GM18868 (cell line): ENCODE measurements at regions not wholly inside any gene's neighbourhood (a gene's known extent, or its start where the extent isn't known, plus 50 kb on each side); places are given as distances from the start of the nearest gene placed in this dataset.

Source experiments
- ATAC-seq: cut with Tn5 transposase; IDR thresholded peaks from one replicate; pipeline ENCODE4 v1.9.1; 2021; ENCODE audit warnings: mild to moderate bottlenecking, moderate library complexity; ENCODE audit not compliant: unreplicated experiment

DNA sequence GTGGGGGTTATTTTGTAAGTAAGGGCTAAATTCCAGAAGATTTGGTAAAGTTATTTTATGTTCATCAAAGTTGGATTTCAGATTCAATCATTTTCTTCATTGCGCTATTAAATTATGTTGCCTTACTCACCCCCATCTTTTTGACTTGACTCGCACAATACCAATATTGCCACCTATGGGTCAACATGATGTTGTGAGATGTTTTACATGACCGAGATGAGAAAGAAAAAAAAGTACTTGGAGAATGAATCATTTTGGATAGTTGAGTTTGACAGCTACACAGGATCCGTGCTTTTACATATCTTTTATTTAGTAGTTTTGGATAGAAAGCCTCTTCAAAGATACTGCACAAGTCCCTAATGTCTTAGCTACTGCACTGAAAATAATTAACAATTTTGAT lies 224.2 kb upstream of the EMCN start:
- peak; percentile 60 for ATAC-seq

DNA sequence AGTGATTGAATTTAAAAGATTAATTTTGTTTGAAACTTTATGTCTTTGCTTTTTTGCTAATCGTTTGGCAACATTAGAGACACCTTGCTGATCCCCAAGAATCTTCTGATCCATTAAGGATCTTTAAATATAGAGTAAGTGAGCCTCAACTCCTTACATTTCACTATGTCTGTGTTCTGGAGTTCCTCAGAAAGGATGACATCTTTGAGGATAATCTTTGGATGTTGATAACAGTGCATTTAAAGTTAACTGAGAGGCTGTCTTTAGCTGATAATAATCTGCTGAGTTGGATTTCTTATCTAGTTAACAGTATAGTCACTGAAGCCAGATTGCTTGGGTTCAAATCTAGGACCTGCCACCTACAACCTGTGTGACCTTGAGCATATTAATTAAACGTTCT lies 221.6 kb upstream of the EMCN start:
- ATAC-seq = no peak

DNA sequence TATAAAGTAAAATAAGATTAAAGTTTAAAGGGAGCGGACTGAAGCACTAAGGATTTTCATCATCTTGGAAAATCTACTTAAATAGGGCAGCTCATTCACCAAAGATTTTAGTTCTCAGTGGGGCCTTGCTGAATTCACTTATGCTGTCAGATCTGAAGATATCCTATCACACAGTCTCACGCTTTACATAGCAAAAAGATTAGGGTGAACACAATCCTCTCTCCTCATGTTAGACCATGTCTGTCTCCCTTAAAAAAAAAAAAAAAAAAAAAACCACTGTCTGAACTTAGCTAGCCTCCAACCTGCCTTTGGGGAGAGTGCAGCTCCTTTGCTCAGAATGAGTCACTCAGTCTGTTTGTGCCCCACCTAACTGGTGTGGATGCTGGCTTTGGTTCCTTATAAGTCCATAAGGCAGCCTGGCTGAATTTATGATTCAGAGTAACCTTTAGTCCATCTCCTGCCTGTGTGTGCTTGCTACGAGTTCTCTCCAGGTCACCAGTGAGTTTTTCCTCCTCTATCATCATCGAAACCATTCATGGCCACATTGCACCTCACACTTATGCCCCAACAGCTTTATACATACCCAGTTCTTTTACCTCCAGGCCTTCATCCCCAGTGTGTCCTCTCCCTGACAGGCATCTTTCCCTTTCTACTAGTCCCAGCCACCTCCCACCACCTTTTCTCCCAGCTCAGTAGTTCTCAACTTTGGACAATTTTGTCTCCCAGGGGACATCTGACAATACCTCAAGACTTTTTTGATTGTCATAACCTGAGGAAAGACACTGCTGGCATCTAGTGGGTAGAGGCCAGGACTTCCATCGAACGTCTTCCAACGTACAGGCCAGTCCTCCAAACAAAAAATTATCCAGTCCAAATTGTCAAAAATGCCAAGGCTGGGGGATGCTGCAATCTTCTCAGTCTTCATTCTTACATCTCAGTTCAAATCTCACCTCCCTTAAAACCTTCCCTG lies 220.7 kb upstream of the EMCN start:
- peak; percentile 83 for ATAC-seq

DNA sequence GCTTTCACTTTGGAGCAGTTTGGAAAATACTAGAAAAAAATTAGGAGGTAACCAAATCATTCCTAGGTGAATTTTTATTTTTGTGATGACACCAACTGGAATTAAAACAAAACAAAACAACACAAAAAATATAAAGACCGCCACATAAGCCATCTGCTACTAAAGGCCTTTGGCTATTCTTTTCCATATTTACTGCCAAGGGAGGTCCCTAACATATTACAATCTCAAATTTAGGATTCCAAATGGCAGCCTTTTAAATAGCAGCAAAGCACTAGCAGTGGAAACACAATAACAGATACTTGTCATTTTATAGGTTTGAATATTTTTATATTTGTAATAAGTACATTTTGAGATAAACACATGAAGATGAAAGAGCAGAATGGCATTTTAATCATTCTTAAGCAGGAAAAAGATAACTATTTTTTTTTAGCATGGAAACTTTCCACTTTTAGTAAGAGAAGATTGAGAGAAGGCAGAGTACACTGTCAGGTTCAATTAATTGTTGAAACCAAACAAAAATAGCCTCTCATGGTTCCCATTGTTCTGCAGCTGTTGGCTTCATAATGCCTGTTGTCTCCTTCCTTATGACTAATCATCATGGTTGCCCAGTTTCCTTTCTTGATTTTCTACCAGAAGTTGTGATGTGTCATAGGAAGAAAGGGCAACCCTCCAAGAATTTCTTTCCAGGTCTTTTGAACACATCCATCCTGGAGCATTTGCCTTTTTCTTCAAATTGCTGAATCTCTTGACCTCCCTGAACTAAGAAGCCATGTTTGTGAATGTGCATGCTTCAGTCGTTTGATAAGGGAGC lies 219.0 kb upstream of the EMCN start:
- no peak for ATAC-seq

DNA sequence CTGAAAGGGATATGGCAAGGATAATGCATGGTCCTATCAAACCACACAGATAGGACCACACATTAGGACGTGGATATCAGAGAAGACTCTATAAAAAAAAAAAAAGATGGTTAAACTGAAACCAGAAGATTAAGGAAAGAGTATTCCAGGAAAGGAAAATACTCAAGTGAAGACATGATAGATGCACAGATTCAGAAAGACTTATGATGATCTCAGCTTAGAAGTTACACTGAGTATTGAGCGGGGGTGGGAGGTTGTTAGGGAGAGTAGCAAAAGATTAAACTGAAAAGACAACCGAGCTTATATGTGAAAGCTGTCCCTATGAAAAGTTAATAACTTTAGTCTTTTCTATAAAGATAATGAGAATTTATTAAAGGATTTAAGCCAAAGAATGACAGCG lies 211.0 kb upstream of the EMCN start:
- ATAC-seq = no peak

DNA sequence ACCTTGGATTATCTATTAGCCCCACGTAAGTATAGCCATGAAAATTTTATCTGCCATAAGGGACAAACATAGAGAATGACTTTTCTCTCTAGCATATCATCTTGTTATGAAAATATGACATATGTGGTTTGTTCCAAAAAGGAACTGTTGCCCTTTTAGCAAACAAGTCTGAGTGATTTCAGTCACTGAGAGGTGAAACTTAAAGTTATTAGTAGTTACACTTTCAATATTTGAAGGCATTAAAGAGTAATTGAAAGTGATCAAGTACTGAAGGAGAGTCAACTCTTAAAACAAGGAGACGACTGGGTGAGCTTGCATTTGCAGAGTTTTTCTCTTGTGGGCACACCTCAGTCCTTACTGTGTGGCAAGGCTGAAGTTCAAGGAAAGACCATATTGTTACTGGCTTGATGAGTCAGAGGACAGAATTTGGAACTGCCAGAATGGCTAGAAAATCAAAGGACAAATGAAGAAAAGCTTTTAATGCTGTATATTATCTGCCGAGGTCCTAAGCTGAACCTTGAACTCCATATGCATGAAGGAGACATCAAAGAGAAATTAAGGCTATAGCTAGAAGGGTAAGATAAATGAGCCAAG lies 205.1 kb upstream of the EMCN start:
- peak; percentile 89 for ATAC-seq

DNA sequence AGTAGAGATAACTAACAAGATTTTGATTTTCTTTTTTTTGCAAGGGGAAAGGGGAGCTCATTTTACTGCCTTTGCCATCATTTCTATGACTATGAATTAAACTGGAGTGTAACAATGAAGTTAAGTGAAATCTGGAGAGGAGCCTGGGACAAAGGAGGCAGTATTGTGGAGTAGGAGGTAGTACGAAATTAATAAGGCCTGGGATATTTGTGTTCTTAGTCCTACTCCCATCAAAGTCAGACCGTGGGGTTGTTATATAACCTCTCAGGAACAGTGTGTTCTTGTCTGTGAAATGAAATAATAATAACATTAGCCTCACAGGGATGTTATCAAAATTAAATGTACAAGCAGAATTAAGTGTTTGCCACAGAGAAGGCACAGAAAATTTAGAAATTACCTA lies 204.3 kb upstream of the EMCN start:
- no peak for ATAC-seq

DNA sequence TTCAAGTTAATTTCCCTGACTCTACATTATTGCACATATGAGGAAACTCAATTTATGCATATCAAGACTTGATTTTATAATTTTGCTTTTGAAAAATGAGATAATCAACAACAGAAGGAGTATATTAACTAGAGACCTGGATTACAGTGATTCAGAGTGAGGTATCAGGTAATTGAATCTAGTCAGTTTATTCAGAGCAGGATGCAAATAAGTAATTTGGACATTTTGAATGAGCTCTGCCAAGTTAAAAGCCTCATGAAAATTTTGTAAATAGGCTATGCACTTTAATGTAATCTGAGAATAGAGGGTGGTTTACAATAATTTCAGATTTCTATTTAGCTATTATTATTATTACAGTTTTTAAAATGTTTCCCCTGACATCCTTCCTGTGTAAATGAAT lies 203.7 kb upstream of the EMCN start:
- ATAC-seq = no peak

DNA sequence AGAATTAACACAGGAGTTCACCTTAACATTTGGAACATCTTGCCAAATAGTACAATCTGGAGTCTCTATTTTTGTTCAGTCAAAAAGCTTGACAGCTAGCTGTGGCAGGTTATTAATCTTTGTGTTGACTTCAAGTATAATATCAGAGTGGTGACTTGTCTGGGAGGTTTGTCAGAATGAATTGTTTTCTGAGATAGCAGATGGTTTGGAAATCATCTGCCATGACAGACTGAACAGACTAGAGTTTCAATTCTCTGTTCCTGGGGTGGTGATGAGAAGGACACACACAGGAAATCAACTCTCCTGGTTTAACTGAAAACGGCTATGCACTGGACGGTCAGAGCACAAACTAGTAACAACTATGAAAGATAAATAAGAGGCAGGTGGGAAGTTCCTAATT lies 203.3 kb upstream of the EMCN start:
- ATAC-seq = no peak

DNA sequence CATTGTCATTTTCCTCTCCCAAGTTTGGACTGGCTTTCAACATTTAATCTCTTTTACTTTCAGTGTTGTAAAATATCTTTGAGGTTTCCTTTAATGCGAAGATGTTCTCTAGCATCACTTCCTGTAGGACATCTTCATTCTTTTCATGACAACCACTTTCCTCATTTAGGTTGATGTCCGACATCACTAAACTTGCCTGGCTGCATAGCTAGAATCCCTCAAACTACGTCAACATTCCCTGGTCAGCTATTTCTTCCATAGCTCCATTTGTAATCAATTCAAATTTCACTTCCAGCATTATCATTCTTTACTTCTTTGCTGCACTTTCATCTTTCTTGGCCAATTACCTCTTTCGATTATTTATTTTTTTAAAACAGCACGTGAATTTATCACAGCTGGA lies 198.6 kb upstream of the EMCN start:
- ATAC-seq = no peak

DNA sequence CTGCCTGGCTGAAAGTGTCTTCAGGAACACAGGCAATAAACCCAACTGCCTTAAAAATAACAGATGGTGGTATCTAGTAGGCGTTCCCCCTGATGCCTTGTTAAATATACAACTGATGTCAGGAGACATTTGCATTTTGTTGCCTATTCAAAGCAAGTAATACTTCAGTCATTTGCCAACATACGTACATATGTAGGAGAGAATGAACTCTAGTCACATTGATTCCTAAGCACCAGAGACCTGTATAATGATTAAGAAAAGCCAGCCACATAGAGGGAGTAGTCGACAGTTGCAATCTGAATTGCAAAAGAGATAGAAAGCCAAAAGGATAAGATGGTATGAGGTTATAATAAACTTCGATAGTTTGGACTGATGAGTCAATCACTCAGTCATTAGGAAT lies 191.0 kb upstream of the EMCN start:
- no peak for ATAC-seq

DNA sequence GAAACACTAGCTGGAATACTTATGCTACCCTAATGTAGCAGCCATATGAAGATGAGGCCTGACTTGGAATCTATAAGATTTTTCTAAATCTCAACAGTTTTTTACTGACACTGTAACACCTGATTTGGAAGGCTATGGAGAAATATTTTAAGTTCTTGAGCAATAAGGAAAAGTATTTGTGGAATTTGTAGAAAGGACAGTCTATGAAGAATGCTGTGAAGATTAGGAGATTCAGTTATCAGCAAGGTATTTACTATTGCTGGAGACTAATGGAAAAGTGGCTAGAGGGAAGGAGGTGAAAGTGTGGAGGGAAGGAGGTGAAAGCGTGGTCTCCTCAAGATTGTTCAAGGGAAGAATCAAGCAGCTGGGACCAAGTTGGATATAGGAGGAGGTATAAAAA lies 190.0 kb upstream of the EMCN start:
- no peak for ATAC-seq

DNA sequence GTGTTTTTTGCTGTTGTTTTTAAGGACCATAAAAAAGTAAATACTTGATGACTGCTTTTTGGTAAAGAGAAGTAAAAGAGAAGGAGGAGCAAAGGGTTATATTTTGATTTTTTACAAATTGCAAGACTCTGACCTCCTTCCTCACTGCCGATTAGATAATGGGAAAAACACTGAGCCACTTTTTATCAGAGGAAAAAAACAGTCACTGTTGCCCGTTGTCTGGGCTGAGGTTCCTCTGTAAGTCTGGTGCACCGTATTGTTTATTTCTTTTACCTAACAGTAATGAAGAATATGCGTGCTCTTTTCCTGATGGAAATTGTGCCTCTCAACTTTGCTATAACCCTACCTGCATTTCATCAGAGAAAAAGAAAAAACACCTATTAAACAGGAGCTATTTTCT lies 178.7 kb upstream of the EMCN start:
- ATAC-seq = no peak

DNA sequence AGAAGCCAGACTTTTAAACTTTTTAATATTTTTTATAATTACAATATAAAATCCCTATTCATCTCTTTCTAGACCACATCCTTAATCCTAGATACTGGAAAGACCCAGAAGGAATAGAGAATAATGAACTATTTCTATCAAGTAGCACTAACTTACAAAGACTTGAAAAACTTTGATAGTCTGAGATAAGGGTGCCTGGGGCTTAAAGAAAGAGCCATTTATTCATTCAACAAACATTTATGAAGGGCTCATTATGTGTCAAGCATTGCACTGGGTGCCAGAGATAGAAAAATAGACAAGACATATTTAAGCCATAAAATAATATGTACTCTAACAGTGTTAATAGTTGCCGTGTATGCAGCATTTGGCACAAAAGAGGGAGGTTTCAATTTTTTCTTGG lies 178.0 kb upstream of the EMCN start:
- ATAC-seq = no peak

DNA sequence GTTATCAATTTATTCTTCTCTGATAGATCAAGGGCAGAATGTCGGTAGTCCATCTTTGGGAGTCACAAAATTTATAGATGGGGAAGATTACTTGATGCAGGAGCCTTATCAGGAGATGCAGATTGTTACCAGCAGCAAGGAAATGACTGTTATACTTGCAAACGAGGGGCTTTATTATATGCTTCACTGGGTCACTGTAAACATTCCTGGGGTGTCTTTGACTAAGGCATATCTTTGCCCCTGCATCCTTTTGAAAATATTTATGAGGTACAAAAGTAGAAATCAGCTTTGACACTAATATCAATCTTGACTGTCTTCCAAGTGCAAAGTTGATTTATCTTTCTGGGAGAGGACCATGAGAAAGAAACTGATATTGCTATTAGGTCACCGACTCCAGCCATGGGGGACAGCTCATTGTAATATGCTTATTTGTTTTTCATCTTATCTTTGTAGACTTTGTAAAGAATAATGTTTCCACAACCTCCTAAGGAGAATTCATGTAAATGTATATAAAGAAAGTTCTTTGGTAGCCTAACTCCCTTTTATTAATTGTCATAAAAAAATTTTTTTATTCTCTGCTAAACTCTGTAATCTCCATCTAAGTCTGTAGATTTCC lies 177.3 kb upstream of the EMCN start:
- ATAC-seq = no peak

DNA sequence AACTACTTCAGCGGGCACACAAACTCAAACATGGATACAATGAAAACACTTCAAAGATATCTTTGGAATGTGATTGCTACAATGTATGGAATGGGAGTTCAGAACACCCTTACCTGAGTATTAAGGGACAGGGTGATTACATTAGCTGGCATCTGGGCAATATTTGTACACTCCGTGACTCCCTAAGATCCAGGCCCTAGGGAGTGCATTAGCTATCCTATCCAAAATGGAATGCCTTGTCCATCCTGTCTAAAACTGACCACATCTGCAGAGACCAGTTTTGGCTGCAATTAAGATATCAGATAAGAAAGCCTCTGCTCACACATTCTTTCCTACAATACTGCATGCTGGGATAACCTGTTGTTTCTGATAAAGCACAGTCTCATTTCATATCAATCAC lies 176.6 kb upstream of the EMCN start:
- no peak for ATAC-seq

DNA sequence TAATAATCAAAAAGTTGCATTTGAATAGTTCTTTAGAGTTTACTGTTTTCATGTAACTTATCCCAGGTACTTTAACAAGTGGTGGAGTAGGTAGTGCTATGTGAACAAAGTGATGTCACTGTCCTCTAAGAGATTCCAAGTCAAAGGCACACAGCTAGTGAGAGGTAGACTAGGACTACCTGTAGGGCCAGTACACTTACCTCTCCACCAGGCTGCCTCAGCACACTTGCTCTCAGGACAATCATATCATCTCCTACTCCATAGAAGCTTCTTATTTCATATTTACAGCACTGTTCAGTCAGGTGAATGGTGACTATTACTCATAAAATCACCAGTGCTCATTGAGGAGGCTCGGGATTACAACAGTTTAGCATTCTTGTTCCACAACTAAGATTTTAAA lies 173.0 kb upstream of the EMCN start:
- ATAC-seq = no peak

DNA sequence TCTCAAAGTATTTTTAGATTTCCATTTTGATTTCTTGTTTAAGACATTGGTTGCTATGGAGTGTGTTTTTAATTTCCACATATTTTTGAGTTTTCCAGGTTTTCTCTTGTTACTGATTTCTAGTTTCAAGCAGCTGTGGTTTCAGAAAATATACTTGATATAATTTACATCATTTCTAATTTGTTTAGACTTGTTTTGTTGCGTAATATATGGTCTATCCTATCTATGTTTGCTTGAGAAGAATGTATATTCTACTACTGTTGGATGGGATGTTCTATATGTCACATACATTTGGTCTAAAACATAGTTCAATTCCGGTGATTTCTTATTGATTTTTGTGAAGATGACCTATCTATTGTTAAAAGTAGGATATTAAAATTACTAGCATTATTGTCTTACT lies 170.5 kb upstream of the EMCN start:
- no peak for ATAC-seq

DNA sequence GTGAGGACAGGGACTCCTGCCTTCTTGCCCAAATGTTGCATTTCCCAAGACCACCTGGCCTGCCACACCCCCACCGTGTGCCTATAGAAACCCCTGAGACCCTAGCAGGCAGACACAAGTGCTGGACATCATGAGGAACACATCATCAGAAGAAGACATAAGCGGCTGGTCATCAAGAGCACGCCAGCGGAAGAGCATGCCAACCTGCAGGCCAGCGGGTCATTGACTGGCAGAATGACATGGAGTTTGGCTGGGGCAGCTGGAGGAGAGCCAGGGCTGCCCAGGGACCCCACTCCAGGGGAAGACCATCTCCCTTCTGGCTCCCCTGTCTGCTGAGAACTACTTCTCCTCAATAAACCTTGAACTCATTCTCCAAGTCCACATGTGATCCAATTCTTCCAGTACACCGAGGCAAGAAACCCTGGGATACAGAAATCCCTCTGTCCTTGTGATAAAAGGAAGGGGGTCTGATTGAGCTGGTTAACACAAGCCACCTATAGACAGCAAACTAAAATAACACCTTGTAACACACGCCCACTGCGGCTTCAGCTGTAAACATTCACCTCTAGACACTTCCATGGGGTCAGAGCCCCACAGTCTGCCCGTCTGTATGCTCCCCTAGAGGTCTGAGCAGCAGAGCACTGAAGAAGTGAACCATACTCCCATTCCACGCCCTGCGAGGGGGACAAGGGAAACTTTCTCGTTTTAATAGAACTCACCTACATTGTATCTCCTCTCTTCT lies 164.8 kb upstream of the EMCN start:
- no peak for ATAC-seq

DNA sequence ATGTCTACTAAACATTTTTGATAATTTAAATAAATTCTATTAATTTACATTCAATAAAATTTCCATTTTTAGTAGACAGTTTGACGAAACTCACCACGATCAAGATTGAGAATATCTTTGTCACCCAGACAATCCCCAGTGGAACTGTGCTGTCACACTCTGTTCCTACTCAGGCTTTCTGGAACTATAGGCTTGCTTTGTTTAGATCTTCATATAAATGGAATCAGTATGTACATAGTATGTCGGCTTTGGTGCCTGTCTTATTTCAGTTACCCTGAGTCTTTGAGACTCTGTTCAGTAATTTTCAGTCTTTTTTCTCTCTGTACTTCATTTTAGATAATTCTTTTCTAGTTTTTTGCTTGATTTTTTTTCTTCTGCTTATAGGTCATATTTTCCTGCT lies 163.5 kb upstream of the EMCN start:
- ATAC-seq = no peak

DNA sequence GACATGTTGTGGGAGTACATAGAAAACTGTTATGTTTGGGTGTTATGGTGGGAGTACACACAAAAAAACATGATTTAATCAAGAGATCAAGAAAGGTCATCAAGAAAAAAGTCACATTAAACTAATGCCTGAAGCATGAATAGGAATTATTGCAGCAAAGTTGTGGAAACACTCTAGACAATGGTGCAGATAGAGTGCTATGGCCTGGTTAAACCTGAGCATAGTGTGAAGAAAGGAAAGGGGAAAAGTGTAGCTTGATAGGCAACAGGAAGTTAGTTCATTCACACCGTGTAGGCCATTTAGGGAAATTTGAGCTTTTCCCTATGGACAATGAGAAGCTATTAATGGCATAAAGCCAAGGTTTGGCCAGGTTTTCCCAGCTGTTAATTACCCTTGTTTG lies 162.1 kb upstream of the EMCN start:
- no peak for ATAC-seq
